ENCODE measurements at regions not wholly inside any gene's neighbourhood (a gene's known extent, or its start where the extent isn't known, plus 50 kb on each side); places are given as distances from the start of the nearest gene placed in this dataset.

DNA sequence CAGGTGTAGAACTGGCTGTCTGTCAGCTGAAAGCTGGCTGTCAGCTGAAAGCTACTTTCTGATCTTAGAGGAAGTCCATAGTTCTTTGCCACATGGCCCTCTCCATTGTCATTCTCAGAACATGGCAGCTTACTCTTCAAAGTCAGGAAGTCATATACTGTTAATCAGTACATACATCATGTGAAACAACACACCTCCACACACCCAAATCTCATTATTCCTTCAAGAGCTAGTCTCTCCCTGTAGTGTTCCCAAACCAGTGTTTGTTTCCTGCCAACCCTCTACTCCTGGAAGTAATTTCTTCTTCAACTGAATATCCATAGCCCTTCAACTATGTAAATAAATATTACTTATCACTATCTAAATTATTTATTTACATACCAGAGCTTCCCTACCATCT, 58.9 kb downstream of the OR5AK2 start:
- Histone ChIP-seq H3K4me1 (no peaks in the 10 kb centered on the region), H3K4me3 (no peak overlapping the region), H3K36me3 (no peaks in the 10 kb centered on the region), H3K27ac (no peak overlapping the region), H3K27me3 (no peaks in the 10 kb centered on the region), H3K9me3 (no peaks in the 10 kb centered on the region)
- no peak for TF ChIP-seq POLR2A (IDR thresholded peaks at IDR 0.05)
- no peak for ATAC-seq
- DNase-seq: no peak
- intact Hi-C loops (cut with DNase I): no loop called here

- TF ChIP-seq POLR2A (IDR thresholded peaks at IDR 0.05) (no peak), CTCF (IDR thresholded peaks at IDR 0.05) (no peak)
- intact Hi-C loops (cut with DNase I): no loop called here
These were observed 61.0 kb downstream of the OR5AK2 start for GRCh38 chr11:57049749-57050148.

DNA sequence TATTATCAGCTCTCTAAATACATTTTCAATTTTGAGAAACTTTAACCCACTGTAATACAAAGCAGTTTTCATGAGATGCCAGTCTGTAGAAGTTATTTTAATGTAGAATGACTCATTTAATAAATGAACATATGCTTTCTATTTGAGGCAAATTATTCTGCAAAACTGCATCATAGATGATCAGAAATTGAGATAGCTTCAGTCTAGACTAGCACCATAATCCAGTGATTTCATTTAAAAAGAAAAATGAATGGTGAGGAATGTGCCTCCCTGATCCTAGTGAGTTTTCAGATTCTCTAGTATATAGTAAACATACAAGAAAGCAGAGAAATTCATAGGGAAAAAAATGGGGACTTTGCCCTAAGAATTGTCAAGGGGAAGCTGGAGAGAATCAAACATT, 66.1 kb downstream of the OR5AK2 start:
- H3K27ac ChIP-seq: no peak overlapping the region
- DNase-seq: no peak
- no peaks in the 10 kb centered on the region for H3K4me1 ChIP-seq
- no peak for TF ChIP-seq CTCF (IDR thresholded peaks at IDR 0.05)
- no peak for TF ChIP-seq POLR2A (IDR thresholded peaks at IDR 0.05)
- H3K27me3 ChIP-seq: no peaks in the 10 kb centered on the region
- intact Hi-C loops (cut with DNase I): no loop called here
- H3K4me3 ChIP-seq: no peak overlapping the region
- H3K9me3 ChIP-seq: no peaks in the 10 kb centered on the region
- H3K36me3 ChIP-seq: no peaks in the 10 kb centered on the region
- ATAC-seq: no peak

More at GRCh38 chr11:57049749-57050148, 61.0 kb downstream of the OR5AK2 start:
- Histone ChIP-seq H3K27me3 (no peaks in the 10 kb centered on the region), H3K4me3 (no peak overlapping the region), H3K36me3 (no peaks in the 10 kb centered on the region), H3K9me3 (no peaks in the 10 kb centered on the region), H3K4me1 (no peaks in the 10 kb centered on the region), H3K27ac (no peak overlapping the region)
- WGBS (ENCODE audit: insufficient coverage, low coverage, low lambda C conversion rate, missing lambda C conversion rate): 51% methylated on average over 4 of the region's 4 CpGs
- DNase-seq (no peak), ATAC-seq (no peak)

DNA sequence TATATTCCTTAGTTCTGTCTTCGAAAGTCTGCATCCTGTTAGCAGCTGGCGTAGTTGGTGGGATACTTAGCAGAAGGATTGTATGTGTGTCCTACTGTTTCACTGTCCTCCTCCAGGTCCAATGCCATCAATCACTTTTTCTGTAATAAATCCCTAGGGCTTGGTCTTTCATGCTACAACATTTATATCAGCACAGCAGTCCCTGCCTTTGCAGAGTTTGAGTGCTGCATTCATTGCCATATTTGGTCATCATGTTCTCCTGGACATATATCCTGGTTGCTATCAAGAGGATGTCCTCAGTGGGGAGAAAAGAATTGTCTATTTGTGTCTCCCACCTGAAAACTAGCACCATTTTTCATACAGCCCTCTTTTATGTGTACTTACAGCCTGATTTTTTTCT, 67.0 kb downstream of the OR5AK2 start:
- WGBS (ENCODE audit: insufficient coverage, low coverage, low lambda C conversion rate, missing lambda C conversion rate): 57% methylated on average over 2 of the region's 2 CpGs
- DNase-seq: no peak

DNA sequence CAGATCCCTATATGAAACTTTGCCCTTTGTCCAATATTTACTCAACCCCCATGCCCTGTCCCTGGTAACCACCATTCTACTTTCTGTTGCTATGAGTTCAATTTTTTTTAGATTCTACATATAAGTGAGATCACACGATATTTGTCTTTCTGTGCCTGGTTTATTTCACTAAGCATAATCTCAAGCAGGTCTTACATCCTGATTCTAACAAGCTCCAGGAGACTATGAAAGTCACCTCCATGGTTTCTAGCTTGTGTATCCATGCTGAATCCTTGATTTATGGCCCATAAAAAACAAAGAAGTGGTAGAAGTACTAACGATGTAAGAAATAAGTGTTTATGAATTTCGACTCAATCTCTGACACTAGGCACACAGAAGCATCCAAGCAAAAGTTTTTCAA, 68.0 kb downstream of the OR5AK2 start:
- ATAC-seq (no peak), DNase-seq (no peak)
- 50% methylated on average over 3 of the region's 3 CpGs for WGBS (ENCODE audit: insufficient coverage, low coverage, low lambda C conversion rate, missing lambda C conversion rate)
- TF ChIP-seq CTCF (IDR thresholded peaks at IDR 0.05): no peak
- no peak for TF ChIP-seq POLR2A (IDR thresholded peaks at IDR 0.05)
- Histone ChIP-seq H3K9me3 (no peaks in the 10 kb centered on the region), H3K27me3 (no peaks in the 10 kb centered on the region), H3K27ac (no peak overlapping the region), H3K36me3 (no peaks in the 10 kb centered on the region), H3K4me1 (no peaks in the 10 kb centered on the region), H3K4me3 (no peak overlapping the region)
- intact Hi-C loops (cut with DNase I): no loop called here

More for the DNA sequence above, 67.0 kb downstream of the OR5AK2 start:
- H3K9me3 ChIP-seq: no peaks in the 10 kb centered on the region
- no peak for ATAC-seq
- no peaks in the 10 kb centered on the region for H3K27me3 ChIP-seq
- H3K4me3 ChIP-seq: no peak overlapping the region
- no peaks in the 10 kb centered on the region for H3K4me1 ChIP-seq
- intact Hi-C loops (cut with DNase I): no loop called here
- H3K36me3 ChIP-seq: no peaks in the 10 kb centered on the region
- TF ChIP-seq POLR2A (IDR thresholded peaks at IDR 0.05): no peak
- TF ChIP-seq CTCF (IDR thresholded peaks at IDR 0.05): no peak
- H3K27ac ChIP-seq: no peak overlapping the region
